Fibroblast of skin of abdomen (primary cell): ENCODE measurements at regions not wholly inside any gene's neighbourhood (a gene's known extent, or its start where the extent isn't known, plus 50 kb on each side); places are given as distances from the start of the nearest gene placed in this dataset.

Experiments used
- DNase-seq: peaks from one replicate; pipeline ENCODE4 v3.0.0-alpha.2; 2013

DNA sequence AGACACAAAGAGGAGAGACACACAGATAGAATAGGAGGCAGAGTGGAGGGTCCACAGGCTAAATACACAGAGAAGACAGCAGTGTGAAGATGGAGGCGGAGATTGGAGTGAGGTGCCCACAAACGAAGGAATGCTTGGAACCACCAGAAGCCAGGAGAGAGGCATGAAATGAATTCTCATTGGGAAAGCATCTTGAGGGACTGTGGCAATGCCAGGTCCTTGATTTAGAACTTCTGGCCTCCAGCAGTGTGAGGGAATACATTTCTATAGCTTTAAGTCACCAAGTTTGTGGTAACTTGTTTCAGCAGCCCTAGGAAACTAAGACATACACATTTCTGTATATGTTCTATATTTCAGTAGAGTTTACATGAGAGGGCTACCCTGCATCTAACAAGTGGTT lies 396.6 kb upstream of the ZNF608 start:
- DNase-seq = no peak

DNA sequence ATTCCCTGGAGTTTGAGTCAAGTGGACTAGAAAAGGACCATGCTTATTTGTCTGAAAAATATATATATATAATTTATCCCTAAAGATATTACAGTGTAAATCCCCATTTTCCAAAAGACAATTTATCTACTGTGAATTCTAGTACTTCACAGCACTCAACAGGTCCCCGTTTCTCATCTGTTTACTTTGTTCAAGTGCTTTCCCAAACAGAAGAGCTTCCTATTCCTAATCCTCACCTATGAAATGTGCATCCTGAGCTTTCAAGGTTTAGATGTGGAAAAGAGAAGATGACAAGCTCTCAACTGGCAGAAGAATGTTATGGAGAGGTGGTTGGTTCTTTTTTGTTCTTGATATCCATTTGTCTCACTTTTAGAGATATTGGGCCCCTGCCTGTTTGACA lies 401.6 kb upstream of the ZNF608 start:
- DNase-seq = no peak

DNA sequence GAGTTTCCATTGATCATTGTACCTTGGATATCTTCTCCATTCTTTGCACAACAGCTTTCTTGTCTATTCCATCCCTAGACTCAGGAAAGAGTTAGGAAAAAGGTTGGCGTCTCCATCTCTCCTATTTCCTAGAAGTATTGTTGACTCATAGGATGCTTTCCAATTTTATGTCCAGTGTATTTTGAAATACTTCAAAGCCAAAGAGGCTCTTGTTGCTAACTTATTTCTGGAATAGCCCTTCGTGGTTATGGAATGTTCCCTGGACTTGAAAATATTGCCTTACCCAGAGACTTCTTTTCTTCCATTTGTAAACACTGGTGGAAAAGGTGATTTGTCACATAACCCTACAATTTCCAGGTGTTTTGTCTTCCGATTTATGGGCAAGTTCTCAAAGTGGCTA lies 402.3 kb upstream of the ZNF608 start:
- peak; percentile 64 for DNase-seq

- no peak for DNase-seq
These were observed 402.7 kb upstream of the ZNF608 start for GRCh38 chr5:125149110-125149509.

GRCh38 chr5:125149527-125149926 lies 403.1 kb upstream of the ZNF608 start:
- peak; percentile 94 for DNase-seq

- peak; percentile 46 for DNase-seq
These were observed 403.7 kb upstream of the ZNF608 start for GRCh38 chr5:125150041-125150669.

DNA sequence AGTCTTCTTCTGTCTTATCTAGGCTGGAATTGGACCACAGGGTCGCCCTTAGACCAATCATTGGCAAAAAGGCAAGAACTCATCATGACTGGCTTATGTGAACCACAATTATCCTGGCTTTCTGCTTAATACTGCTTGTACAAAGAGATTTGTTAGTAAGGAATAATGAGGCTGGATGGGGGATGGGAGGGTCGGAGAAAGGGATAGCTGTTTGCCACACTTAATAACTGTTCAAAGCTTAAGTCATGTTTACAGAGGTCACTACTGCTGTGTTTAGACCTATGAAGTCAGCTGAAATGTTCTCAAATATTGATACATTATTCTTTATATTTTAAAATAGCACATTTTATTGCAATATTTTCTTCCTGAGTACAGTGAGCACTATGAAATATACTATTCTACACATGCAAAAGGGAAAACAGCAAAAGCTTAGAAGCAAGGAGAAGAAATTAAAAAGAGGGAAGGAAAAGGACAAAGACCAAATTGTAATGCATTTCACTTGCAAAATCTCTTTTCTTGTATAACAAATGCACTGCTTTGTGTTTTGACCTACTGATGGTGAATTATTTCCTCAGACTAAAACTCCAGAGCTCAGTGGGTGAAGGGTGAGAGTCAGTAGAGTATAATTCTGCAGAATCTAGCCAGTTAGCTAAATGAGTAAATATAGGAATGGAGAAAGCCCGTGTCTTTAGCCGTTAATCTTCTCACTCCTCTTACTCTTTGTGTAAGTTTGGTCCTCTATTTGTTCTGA lies 404.9 kb upstream of the ZNF608 start:
- no peak for DNase-seq

DNA sequence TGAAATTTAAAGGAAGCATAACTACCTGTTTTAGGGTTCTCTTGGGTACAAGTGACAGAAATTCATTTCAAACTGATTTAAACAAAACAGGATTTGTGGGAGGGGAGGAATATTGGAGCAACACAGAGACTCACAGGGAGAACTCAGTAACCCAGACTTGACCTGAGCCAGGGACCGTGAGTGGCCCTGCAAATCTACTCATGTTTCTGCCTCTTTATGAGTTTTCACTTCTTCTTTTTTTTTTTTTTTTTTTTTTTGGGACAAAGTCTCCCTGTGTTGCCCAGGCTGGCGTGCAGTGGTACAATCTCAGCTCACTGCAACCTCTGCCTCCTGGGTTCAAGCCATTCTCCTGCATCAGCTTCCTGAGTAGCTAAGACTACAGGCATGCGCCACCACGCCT lies 405.6 kb upstream of the ZNF608 start:
- no peak for DNase-seq

DNA sequence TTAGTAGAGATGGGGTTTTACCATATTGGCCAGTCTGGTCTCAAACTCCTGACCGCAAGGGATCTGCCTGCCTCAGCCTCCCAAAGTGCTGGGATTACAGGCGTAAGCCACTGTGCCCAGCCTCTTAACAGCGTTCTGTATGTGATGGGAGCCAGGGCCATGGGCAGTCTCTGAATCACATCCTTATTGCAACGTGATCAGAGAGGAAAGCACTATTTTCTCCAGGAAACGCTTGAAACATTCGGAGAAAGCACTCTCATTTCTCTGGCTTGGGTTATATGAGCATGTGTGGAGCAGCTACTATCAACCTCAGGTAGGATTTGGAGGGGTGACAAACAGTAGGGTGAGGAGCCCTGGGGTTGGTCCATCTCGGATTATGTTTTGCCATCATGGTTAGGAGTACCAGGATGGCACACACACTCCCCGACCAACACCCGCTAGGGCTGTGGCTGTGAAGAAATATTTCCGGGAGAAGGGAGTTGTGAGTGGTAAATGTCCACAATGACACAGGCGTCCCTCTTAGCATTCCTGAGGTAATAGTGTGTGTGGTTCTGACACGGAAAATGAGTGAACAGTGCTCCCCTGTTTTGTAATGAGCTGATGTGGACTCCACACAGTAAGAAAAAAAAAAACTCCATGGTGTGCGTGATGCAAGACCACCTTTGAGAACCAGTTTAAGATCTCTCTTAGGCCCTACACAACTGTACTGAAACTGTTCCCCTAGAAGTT lies 406.2 kb upstream of the ZNF608 start:
- DNase-seq = no peak

- DNase-seq = no peak
These were observed 406.8 kb upstream of the ZNF608 start for GRCh38 chr5:125153231-125153630.

- DNase-seq = peak; percentile 84
These were observed 408.1 kb upstream of the ZNF608 start for GRCh38 chr5:125154301-125155110.

DNA sequence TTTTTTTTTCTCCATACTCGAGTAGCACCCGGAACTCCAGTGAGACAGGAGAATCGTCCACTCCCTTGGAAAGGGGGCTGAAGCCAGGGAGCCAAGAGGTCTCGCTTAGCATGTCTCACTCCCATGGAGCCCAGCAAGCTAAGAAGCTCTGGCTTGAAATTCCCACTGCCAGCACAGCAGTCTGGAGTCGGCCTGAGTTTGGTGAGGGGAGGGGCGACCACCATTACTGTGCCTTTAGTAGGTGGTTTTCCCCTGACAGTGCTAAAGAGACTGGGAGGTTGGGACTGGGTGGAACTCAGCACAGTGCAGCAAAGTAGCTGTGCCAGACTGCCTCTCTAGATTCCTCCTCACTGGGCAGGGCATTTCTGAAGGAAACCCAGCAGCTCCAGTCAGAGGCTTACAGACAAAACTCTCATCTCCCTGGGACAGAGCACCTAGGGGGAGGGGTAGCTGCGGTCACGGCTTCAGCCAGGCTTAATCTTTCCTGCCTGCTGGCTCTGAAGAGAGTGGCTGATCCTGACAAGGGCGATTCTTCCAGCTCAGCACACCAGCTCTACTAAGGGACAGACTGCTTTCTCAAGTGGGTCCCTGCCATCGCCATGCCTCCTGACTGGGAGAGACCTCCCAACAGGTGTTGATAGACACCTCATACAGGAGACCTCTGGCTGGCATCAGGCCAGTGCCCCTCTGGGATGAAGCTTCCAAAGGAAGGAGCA lies 414.5 kb upstream of the ZNF608 start:
- no peak for DNase-seq

GRCh38 chr5:125162714-125163113 lies 416.3 kb upstream of the ZNF608 start:
- DNase-seq = no peak

DNA sequence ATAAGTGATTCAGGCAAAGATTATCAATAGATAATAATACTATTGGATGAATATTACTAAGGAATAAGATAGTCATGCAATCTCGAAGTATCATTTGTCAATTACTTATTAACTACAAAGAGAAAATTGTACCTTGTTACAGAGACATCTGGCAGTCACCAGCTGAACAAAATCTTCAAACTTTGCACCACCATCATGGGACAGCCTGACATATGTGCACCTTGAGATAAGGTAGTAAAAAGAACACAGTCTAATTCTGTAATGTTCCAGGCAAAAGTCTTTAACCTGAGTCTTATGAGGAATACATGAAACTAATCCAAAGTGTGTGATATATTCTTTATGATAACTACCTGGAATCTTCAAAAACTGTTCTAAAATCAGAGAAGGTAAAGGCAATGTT lies 423.0 kb upstream of the ZNF608 start:
- no peak for DNase-seq

DNA sequence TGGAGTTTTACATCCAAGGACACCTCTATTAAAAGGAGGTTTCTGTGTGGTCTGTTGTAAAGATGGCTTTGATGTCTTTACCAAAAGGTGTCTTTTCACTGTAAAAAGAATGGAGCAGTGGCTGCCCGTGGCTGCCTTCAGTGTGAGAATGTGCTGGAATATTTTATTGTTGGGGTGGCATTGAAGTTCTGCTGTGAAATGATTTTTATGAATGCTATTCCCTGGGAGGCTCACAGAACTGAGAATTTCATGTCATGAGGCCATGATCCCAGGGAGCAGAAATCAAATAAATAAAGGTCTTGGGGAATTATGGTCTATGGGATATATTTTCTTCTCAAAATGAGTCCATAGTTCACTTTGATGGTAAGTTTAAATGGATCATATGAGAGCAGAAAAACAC lies 425.2 kb upstream of the ZNF608 start:
- DNase-seq = no peak

- no peak for DNase-seq
These were observed 429.0 kb upstream of the ZNF608 start for GRCh38 chr5:125175348-125176004.

DNA sequence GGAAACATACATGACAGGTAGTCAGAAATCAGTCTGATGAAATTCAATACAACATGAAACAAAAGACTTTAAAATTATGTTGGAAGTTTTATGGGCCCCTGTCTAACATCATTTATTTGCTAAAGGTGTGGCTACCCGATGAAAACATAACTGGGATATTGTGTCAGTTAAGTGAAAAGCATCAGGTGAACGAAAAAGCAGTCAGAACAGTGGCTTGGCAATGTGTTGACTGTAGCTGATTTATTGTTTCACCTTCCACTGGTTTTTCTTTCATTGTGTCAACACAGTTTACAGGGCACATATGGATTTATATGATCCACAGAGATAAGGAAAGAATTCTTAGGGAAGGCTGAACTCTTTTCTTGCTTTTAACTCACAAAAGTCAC lies 429.6 kb upstream of the ZNF608 start:
- no peak for DNase-seq

- DNase-seq = no peak
These were observed 430.9 kb upstream of the ZNF608 start for GRCh38 chr5:125177340-125177739.

DNA sequence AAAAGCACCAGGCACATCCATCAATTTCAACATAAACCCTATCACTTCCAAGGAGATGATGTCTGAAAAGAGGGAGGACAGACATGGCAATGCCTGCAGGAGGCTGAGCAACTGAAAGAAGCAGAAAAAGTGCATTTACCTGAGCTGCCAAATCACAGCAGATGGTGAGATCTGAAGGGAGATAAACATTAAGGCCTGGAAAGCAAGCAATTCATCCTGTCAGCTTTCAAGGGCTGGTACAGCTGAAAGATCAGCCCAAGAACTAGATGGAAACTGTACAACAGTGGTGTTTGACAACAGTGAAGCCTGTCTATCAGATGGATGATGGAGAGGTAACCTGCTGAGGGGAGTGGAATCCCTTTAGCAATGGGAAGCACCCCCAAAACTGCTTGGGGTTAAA lies 433.2 kb upstream of the ZNF608 start:
- DNase-seq = no peak

DNA sequence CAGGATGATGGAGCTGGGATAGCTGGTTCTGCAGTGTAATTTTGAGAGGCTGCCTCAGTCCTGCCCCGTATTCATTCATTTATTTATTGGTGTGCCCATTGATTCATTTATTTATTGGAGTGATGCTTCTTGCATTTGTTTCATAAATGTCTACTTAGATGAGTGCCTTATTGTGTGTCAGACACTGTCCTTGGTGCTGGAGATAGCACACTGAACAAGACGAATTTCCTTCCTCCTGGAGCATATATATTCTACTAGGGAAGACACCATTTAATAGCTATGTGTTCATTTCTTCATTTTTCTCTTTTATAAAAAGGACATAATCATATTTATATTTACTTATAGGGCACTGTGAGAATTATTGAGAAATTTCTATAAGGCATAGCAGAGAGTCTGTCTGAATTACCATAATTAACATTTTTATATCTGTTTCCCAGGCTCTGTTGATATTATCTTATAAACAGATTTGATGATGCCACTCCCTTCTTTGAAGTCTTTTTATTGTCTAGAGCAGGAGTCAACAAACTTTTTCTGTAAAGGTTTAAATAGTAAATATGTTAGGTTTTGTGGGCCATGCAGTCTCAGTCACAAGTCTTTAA lies 433.9 kb upstream of the ZNF608 start:
- peak; percentile 17 for DNase-seq

DNA sequence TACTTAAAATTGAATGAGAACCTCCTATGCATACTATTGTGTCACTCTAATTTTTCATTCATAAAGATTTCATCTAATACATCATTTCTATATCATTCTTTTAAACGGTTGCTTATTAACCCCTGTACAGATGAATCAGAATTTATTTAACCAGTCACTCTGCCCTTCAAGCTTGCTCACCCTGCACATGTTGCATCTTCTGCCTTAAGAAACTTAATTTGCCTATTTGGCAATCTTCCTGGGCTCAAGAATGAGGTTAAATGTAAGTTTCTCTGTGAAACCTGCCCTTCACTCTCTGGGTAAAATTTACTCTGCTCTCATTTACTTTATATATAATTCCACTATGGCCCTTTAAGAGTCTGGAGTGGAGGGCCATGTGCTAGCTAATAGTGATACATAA lies 434.7 kb upstream of the ZNF608 start:
- DNase-seq = no peak
